HG03095 (cell line): ENCODE measurements at regions not wholly inside any gene's neighbourhood (a gene's known extent, or its start where the extent isn't known, plus 50 kb on each side); places are given as distances from the start of the nearest gene placed in this dataset.
"Not testable (repeated sequence)": the region's sequence is repeated elsewhere in the genome, so short reads cannot be mapped to it uniquely, and the experiment has no call there.

Experiments
- ATAC-seq: cut with Tn5 transposase; IDR thresholded peaks from one replicate; pipeline ENCODE4 v1.9.1; 2021; ENCODE audit warnings: moderate library complexity; ENCODE audit not compliant: unreplicated experiment

DNA sequence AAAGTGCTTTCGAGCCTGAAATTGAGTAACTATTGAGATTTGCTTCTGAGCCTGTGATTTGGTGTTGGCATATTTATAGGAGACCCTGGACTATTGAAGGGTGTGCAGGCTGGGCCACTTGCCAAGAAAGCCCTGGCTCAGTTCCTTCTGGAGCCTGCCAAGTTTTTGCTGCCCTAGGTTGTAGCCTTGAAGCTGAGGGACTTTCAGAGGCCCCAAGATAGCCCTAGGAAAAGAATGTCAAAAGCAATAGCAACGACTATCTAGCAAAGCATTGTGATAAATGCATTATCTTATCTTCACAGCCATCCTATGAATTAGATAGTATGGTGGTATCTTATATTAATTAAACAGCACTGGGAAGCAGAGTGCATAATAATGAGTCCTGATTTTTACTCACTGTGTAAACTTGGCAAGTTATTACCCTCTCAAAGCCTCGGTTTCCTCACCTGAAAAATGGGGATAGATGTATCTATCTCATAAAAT lies 473.7 kb upstream of the PODXL start:
- no peak for ATAC-seq

GRCh38 chr7:132029369-132030085 lies 473.1 kb upstream of the PODXL start:
- no peak for ATAC-seq

GRCh38 chr7:132028144-132028920 lies 471.9 kb upstream of the PODXL start:
- ATAC-seq, result no peak

GRCh38 chr7:132024290-132024689 lies 467.9 kb upstream of the PODXL start:
- no peak for ATAC-seq

- no peak for ATAC-seq
Observed at GRCh38 chr7:132023466-132023865, 467.0 kb upstream of the PODXL start.

DNA sequence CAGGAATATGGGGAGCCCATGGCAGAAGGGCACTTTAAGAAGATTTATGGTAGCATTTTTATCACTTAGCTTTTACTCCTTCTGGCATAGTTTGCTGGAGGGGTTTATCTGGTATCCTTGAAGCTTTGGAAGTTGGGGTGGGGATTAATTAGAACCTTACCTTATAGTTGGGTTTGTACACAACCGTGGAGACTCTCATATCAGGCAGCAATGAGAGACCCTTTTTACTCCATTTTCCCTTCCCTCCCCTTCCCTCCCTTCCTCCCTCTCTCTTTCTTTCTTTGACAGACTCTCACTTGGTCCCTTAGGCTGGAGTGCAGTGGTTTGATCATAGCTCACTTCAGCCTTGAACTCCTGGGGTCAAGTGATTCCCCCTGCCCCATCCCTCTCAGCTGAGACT lies 465.8 kb upstream of the PODXL start:
- no peak for ATAC-seq

DNA sequence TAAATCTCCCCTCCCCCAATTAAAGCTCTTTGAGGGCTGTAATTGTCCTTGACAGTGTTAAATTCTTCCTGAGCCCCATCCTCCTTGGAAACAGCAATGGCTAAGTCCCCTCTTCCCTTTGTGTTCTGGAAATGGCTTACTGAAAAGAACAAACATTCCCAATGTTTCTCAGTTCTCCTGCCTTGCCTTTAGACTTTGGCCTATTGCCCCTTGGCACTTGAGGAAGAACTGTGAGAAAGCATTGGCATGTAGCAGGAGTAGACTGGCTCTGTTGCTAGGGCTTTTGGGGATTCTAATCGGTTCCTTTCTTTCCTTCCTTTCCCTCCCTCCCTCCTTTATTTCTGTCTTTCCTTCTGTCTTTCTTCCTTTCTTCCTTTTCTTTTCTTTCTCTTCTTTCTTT lies 463.3 kb upstream of the PODXL start:
- ATAC-seq, result no peak

- ATAC-seq, result no peak
Observed at GRCh38 chr7:132009778-132010177, 453.4 kb upstream of the PODXL start.

DNA sequence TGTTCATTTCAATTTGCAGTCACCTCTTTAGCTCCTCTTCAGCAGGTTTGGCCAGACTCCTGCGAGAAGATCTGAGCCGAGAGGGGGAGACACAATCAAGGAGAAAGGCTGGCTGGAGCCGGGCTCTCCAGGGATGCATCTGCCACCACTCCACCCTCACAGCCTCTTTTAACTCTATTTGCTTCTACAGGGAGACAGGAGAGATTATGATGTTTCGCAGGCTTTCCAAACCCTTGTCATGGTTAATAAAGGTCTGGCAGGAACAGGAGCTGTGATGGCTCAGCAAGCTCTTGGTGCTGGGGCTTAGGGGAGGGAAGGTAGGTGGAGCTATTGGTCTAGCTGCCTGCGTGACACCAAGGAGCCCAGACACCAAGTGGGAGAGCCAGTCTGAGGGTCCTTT lies 448.1 kb upstream of the PODXL start:
- no peak for ATAC-seq

- no peak for ATAC-seq
Observed at GRCh38 chr7:132002343-132002968, 446.0 kb upstream of the PODXL start.

DNA sequence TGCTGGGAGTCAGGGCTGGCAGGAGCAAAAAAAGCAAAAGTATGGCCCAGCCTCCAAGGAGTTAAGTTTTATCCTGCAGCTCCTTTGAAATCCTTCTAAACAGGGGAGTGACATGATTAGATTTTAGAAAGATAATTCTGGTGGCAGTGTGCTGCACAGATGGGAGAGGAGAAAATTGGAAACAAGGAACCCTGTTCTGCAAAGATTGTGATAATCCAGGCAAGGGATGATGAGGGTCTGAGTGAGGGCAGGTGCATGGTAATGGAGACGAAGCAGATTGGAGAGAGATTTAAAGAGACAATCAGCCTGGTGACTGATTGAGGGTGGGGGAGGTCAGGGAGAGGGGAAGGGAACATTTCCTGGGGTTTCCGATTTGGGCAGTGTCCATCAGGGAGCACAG lies 444.7 kb upstream of the PODXL start:
- ATAC-seq, result no peak

DNA sequence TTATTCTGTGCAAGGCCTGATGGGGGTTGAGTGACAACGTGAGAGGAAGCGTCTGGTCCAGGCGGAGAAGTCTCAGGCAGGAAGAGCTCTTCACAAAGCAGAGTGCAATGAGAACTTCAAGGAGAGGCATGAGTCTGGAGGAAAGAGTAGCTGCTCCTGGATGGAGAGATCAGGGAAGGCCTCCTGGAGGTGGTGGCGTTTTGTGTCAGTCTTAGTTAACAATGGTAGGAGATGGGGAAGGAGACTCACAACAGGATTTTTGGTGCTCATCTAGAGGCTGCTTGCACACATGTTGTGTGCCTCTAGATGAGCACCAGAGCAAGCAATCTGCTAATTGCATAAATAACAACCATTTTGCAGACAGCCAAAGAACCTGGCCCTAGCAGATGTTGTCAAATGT lies 442.8 kb upstream of the PODXL start:
- no peak for ATAC-seq

GRCh38 chr7:131995324-131995723 lies 438.9 kb upstream of the PODXL start:
- no peak for ATAC-seq

- ATAC-seq, result not testable (repeated sequence)
Observed at GRCh38 chr7:131981069-131981468, 424.6 kb upstream of the PODXL start.

GRCh38 chr7:131978118-131978517 lies 421.7 kb upstream of the PODXL start:
- not testable (repeated sequence) for ATAC-seq

- ATAC-seq, result no peak
Observed at GRCh38 chr7:131976411-131976810, 420.0 kb upstream of the PODXL start.

DNA sequence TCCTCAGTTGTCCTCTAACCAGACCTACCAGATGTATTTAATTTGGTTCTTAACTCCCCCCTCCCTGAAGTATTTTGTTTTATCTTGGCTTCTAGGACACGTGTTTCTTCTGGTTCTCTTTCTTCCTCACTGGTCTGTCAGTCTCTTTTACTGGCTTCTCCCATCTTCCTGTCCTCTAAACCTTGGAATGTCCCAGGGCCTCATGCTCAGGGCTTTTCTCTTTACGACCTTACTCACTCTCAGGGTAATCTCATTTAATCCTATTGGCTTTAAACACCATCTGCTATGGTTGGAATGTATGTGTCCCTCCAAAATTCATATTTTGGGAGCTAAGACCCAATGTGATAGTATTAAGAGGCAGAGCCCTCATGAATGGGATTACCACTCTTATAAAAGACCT lies 418.2 kb upstream of the PODXL start:
- no peak for ATAC-seq

DNA sequence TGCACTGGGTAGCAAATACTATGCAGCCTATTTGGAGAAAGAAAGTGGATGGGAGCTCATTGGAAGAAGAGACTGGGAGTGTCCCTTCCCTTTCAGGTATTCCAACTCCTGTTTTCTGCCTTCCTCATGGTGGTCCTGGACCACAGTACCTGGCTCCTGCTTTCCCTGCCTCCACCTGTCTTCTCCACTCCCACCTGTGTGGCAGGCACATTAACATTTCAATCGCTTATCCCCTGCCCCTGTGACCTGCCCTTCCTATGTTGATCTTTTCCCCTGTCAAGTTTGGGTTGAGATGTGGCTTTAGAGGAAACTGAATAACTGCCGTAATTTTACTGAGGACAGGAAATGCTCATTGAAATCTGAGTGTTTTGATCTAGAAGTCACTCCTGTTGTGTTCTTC lies 415.8 kb upstream of the PODXL start:
- ATAC-seq, result no peak

DNA sequence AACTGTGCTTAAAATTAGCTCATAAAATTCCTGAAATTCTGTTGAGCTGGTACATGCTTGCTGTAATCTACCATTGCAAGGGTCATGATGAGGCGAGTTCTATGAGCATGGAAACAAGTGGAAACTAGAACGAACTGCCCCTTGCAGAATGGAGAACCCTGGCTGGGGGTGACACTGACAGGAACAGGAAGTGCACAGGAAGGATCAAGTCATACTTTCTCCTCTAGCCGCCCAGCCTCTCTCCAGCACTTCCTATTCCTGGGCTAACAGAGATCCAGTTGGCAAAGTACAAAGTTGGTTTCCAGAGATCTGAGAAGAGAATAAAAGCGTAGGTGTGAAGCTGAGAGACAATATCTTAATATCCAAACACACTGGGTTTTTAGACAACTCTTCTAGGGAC lies 414.2 kb upstream of the PODXL start:
- no peak for ATAC-seq

DNA sequence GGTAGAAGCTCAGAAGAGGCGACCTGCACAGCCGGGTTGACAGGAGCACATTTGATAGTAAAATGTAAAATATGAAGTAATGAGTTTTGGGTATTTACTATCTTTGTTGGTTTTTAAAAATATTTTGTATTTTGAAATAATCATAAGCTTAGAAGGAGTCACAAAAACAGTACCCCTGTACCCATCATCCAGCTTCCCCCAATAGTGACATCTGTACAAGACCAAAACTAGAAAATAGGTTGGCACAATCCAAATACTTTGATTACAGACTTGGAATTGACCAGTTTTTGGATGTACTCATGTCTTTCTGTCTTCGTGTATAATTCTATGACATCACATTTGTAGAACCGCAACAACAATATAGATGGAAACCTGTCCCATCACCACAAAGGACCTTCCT lies 413.1 kb upstream of the PODXL start:
- ATAC-seq, result no peak

DNA sequence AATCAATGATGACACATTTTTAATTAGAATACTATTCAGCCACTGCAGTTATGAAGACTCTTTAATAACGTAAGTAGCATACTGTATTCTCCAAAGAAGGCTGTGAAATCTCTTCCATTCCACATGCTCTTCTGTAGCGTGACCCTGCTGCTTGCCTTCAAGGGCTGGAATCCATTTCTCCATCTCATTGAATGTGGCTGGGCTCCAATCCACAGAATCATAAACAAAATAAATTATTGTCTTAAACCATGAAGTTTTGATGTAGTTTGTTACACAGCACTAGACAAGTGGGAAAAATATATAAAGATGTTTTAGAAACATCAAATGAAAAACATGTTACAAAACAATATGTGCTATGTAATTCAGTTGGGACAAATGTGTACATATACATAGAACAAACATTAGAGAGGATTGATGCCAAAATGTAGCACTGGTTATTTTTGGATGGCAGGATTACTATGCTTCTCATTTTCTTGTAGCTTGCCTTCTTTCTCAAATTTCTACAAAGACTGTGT lies 410.8 kb upstream of the PODXL start:
- no peak for ATAC-seq

- no peak for ATAC-seq
Observed at GRCh38 chr7:131964203-131964602, 407.8 kb upstream of the PODXL start.
